ENCODE measurements at regions not wholly inside any gene's neighbourhood (a gene's known extent, or its start where the extent isn't known, plus 50 kb on each side); places are given as distances from the start of the nearest gene placed in this dataset.

GRCh38 chr2:9692456-9693195 lies 61.8 kb upstream of the YWHAQ start:
- no peaks in the 10 kb centered on the region for H3K9me3 ChIP-seq (replicated peaks)
- H3K27me3 ChIP-seq (ENCODE audit: low read depth): no peaks in the 10 kb centered on the region
- H3K27ac ChIP-seq (replicated peaks): peak overlapping the region; percentile 75
- intact Hi-C loops (cut with micrococcal nuclease): no loop called here
- TF ChIP-seq CTCF (IDR thresholded peaks at IDR 0.05; ENCODE audit: borderline replicate concordance): no peak
- peak overlapping the region; percentile 18 for H3K4me3 ChIP-seq
- no peaks in the 10 kb centered on the region for H3K36me3 ChIP-seq
- peak; percentile 33 for DNase-seq
- peaks cover 27% of the 10 kb centered on the region for H3K4me1 ChIP-seq

GRCh38 chr2:9693196-9693491 lies 62.3 kb upstream of the YWHAQ start:
- Histone ChIP-seq H3K27me3 (ENCODE audit: low read depth) (no peaks in the 10 kb centered on the region), H3K4me3 (peak overlapping the region; percentile 18), H3K27ac (replicated peaks) (peak overlapping the region; percentile 75), H3K9me3 (replicated peaks) (no peaks in the 10 kb centered on the region), H3K4me1 (peaks cover 27% of the 10 kb centered on the region), H3K36me3 (no peaks in the 10 kb centered on the region)
- intact Hi-C loops (cut with micrococcal nuclease): no loop called here
- TF ChIP-seq CTCF (IDR thresholded peaks at IDR 0.05; ENCODE audit: borderline replicate concordance): no peak
- DNase-seq: peak; percentile 48

- no peak for DNase-seq
- no peaks in the 10 kb centered on the region for H3K9me3 ChIP-seq (replicated peaks)
- H3K4me3 ChIP-seq: no peak overlapping the region
- no peaks in the 10 kb centered on the region for H3K27me3 ChIP-seq (ENCODE audit: low read depth)
- no peaks in the 10 kb centered on the region for H3K36me3 ChIP-seq
- TF ChIP-seq CTCF (IDR thresholded peaks at IDR 0.05; ENCODE audit: borderline replicate concordance): no peak
- H3K4me1 ChIP-seq: peaks cover 27% of the 10 kb centered on the region
- intact Hi-C loops (cut with micrococcal nuclease): no loop called here
- peak overlapping the region; percentile 75 for H3K27ac ChIP-seq (replicated peaks)
These were observed 62.8 kb upstream of the YWHAQ start for GRCh38 chr2:9693646-9694045.

GRCh38 chr2:9694661-9695234 lies 64.0 kb upstream of the YWHAQ start:
- no peak for TF ChIP-seq CTCF (IDR thresholded peaks at IDR 0.05; ENCODE audit: borderline replicate concordance)
- Histone ChIP-seq H3K9me3 (replicated peaks) (no peaks in the 10 kb centered on the region), H3K27ac (replicated peaks) (no peak overlapping the region), H3K4me1 (peaks cover 27% of the 10 kb centered on the region), H3K4me3 (no peak overlapping the region), H3K27me3 (ENCODE audit: low read depth) (no peaks in the 10 kb centered on the region), H3K36me3 (no peaks in the 10 kb centered on the region)
- intact Hi-C loops (cut with micrococcal nuclease): no loop called here
- no peak for DNase-seq

GRCh38 chr2:9695941-9696340 lies 65.1 kb upstream of the YWHAQ start:
- H3K4me3 ChIP-seq: no peak overlapping the region
- no peaks in the 10 kb centered on the region for H3K9me3 ChIP-seq (replicated peaks)
- H3K36me3 ChIP-seq: no peaks in the 10 kb centered on the region
- intact Hi-C loops (cut with micrococcal nuclease): no loop called here
- H3K27me3 ChIP-seq (ENCODE audit: low read depth): no peaks in the 10 kb centered on the region
- H3K4me1 ChIP-seq: peaks cover 19% of the 10 kb centered on the region
- H3K27ac ChIP-seq (replicated peaks): no peak overlapping the region
- DNase-seq: no peak
- TF ChIP-seq CTCF (IDR thresholded peaks at IDR 0.05; ENCODE audit: borderline replicate concordance): no peak
